HG02852 (cell line): ENCODE measurements at regions not wholly inside any gene's neighbourhood (a gene's known extent, or its start where the extent isn't known, plus 50 kb on each side); places are given as distances from the start of the nearest gene placed in this dataset.
"Not testable (repeated sequence)": the region's sequence is repeated elsewhere in the genome, so short reads cannot be mapped to it uniquely, and the experiment has no call there.

ENCODE experiments used
- ATAC-seq: cut with Tn5 transposase; IDR thresholded peaks from one replicate; pipeline ENCODE4 v1.9.1; 2021; ENCODE audit warnings: mild to moderate bottlenecking, moderate library complexity; ENCODE audit not compliant: unreplicated experiment

- no peak for ATAC-seq
Measured at GRCh38 chr21:16454399-16454798, 724.6 kb downstream of the USP25 start.

GRCh38 chr21:16455526-16455925, 725.7 kb downstream of the USP25 start:
- ATAC-seq = no peak

- no peak for ATAC-seq
Measured at GRCh38 chr21:16455978-16456377, 726.2 kb downstream of the USP25 start.

GRCh38 chr21:16457498-16457897, 727.7 kb downstream of the USP25 start:
- no peak for ATAC-seq

- no peak for ATAC-seq
Measured at GRCh38 chr21:16460936-16461335, 731.2 kb downstream of the USP25 start.

GRCh38 chr21:16464211-16464889, 734.6 kb downstream of the USP25 start:
- ATAC-seq = not testable (repeated sequence)

- ATAC-seq = no peak
Measured at GRCh38 chr21:16468184-16468583, 738.4 kb downstream of the USP25 start.

GRCh38 chr21:16473988-16474387, 744.2 kb downstream of the USP25 start:
- ATAC-seq = no peak

GRCh38 chr21:16476056-16476825, 746.5 kb downstream of the USP25 start:
- no peak for ATAC-seq

- ATAC-seq = no peak
Measured at GRCh38 chr21:16488042-16488441, 758.3 kb downstream of the USP25 start.

GRCh38 chr21:16492356-16492755, 762.6 kb downstream of the USP25 start:
- ATAC-seq = no peak

- no peak for ATAC-seq
Measured at GRCh38 chr21:16492892-16493291, 763.1 kb downstream of the USP25 start.

GRCh38 chr21:16496609-16497008, 766.8 kb downstream of the USP25 start:
- ATAC-seq = no peak

GRCh38 chr21:16500271-16500670, 770.5 kb downstream of the USP25 start:
- no peak for ATAC-seq

- ATAC-seq = no peak
Measured at GRCh38 chr21:16502273-16502672, 772.5 kb downstream of the USP25 start.

GRCh38 chr21:16502897-16503296, 773.1 kb downstream of the USP25 start:
- ATAC-seq = no peak

GRCh38 chr21:16504281-16504680, 774.5 kb downstream of the USP25 start:
- no peak for ATAC-seq

- no peak for ATAC-seq
Measured at GRCh38 chr21:16504766-16505165, 775.0 kb downstream of the USP25 start.

- no peak for ATAC-seq
Measured at GRCh38 chr21:16509476-16509875, 779.7 kb downstream of the USP25 start.

- ATAC-seq = no peak
Measured at GRCh38 chr21:16514316-16514715, 784.5 kb downstream of the USP25 start.

GRCh38 chr21:16517383-16517782, 787.6 kb downstream of the USP25 start:
- ATAC-seq = no peak

GRCh38 chr21:16519036-16519435, 789.3 kb downstream of the USP25 start:
- no peak for ATAC-seq
